Brain pericyte (primary cell): ENCODE measurements at regions not wholly inside any gene's neighbourhood (a gene's known extent, or its start where the extent isn't known, plus 50 kb on each side); places are given as distances from the start of the nearest gene placed in this dataset.
"Not testable (repeated sequence)": the region's sequence is repeated elsewhere in the genome, so short reads cannot be mapped to it uniquely, and the experiment has no call there.

ENCODE experiments used
- DNase-seq: peaks from one replicate; pipeline ENCODE4 v3.0.0-alpha.2; 2012; ENCODE audit warnings: low read depth, low spot score

GRCh38 chr6:115271434-115271833 is 789.3 kb downstream of the FRK start:
- no peak for DNase-seq

GRCh38 chr6:115270953-115271352 is 789.7 kb downstream of the FRK start:
- DNase-seq = no peak

- DNase-seq = no peak
These were observed 819.3 kb downstream of the FRK start for GRCh38 chr6:115241373-115241772.

GRCh38 chr6:115221198-115221597 is 839.5 kb downstream of the FRK start:
- DNase-seq = no peak

- DNase-seq = no peak
These were observed 840.0 kb downstream of the FRK start for GRCh38 chr6:115220551-115221159.

- DNase-seq = no peak
These were observed 841.0 kb downstream of the FRK start for GRCh38 chr6:115219645-115220044.

- no peak for DNase-seq
These were observed 843.9 kb downstream of the FRK start for GRCh38 chr6:115216835-115217234.

GRCh38 chr6:115214283-115214682 is 846.4 kb downstream of the FRK start:
- no peak for DNase-seq

- DNase-seq = no peak
These were observed 857.3 kb downstream of the FRK start for GRCh38 chr6:115203381-115203780.

- DNase-seq = no peak
These were observed 852.3 kb upstream of the HS3ST5 start for GRCh38 chr6:115194981-115195638.

- DNase-seq = no peak
These were observed 849.2 kb upstream of the HS3ST5 start for GRCh38 chr6:115191989-115192388.

- DNase-seq = no peak
These were observed 847.7 kb upstream of the HS3ST5 start for GRCh38 chr6:115190534-115190933.

- DNase-seq = not testable (repeated sequence)
These were observed 832.6 kb upstream of the HS3ST5 start for GRCh38 chr6:115175456-115175855.

GRCh38 chr6:115165912-115166311 is 823.1 kb upstream of the HS3ST5 start:
- DNase-seq = not testable (repeated sequence)

GRCh38 chr6:115159733-115160132 is 816.9 kb upstream of the HS3ST5 start:
- DNase-seq = no peak

- no peak for DNase-seq
These were observed 795.1 kb upstream of the HS3ST5 start for GRCh38 chr6:115137910-115138309.

GRCh38 chr6:115133790-115134189 is 791.0 kb upstream of the HS3ST5 start:
- DNase-seq = no peak

GRCh38 chr6:115131709-115132490 is 789.1 kb upstream of the HS3ST5 start:
- DNase-seq = no peak

GRCh38 chr6:115121513-115121912 is 778.7 kb upstream of the HS3ST5 start:
- DNase-seq = not testable (repeated sequence)

GRCh38 chr6:115120391-115120790 is 777.6 kb upstream of the HS3ST5 start:
- no peak for DNase-seq

- no peak for DNase-seq
These were observed 748.6 kb upstream of the HS3ST5 start for GRCh38 chr6:115091461-115091860.

- DNase-seq = no peak
These were observed 735.7 kb upstream of the HS3ST5 start for GRCh38 chr6:115078555-115078954.

GRCh38 chr6:115071962-115072361 is 729.1 kb upstream of the HS3ST5 start:
- no peak for DNase-seq
